Adipose tissue (tissue), 3 donors: ENCODE measurements at regions not wholly inside any gene's neighbourhood (a gene's known extent, or its start where the extent isn't known, plus 50 kb on each side); places are given as distances from the start of the nearest gene placed in this dataset.

ENCODE experiments used
- H3K27ac ChIP-seq: one replicate; pipeline ENCODE4 v1.5.1; 2013; ENCODE audit warnings: low read depth, low read length
- WGBS, 3 donors: extraction: QIAGEN DNeasy Blood & Tissue Kit; methylation state at CpG; one replicate each; pipeline ENCODE4 v1.1.7; 2013; 5-methylcytosine and 5-hydroxymethylcytosine counted together
- donor health status: healthy with polysubstance abuse.
- donor health status: Bipolar disorder and iron deficiency.
- donor health status: healthy.

DNA sequence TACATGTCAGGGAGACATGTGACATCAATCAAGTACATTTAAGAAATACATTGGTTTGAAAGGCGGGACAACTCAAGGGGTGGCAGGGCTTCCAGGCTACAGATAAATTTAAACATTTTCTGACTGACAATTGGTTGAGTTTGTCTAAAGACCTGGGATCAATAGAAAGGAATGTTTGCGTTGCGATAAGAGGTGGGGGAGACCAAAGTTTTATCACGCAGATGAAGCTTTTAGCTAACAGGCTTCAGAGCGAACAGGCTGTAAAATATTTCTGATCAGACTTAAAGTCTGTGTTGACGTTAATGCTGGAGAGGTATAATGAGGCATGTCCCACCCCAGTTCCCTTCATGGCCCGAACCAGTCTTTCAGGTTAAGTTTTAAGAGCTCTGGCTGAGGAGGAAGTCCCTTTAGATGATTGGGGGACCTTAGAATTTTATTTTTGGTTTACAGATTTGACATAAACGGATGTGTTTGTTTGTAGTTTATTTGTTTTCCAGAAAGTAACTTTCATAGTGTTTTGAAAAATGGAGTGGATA, 346.7 kb upstream of the RASGEF1B start:
- 39 to 89% (median 84%) methylated on average over 8 of the region's 8 CpGs for WGBS, 3 donors
- H3K27ac ChIP-seq: no peak overlapping the region

DNA sequence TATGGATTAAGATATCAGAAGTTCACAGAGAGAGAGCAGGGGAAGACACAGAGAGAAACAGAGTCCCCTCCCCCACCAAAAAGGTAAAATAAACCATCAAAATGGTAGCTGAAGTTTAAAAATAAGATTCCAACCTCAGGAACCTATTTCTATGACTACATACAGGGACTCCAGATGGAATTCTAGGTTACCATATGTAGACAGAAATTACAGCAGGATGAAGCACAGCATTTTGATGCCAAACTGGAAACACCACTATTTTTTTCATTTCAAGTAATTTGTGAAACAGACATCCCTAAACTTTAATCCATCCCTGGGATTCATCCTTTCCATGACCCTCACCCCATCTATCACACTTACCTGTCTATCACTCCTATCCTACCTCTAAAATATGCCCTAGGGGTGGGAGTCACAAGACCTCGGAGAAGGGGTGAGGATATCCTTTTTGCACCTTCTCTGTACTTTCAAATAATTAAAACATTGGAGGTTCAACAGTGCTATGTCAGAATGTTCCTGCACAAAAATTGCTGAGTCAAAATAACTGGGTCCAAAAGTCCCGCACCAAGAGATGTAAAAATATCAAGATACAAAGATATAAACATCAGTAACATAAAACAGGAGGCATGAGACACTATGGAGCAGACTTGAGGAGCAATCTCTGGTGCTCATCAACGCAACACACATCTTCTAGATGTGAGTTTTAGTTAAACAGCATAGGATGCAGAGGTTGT, 344.5 kb upstream of the RASGEF1B start:
- WGBS, 3 donors: 75 to 91% (median 88%) methylated on average over 3 of the region's 3 CpGs
- no peak overlapping the region for H3K27ac ChIP-seq

- H3K27ac ChIP-seq: no peak overlapping the region
- WGBS, 3 donors: 27 to 64% (median 37%) methylated on average over 3 of the region's 3 CpGs
Observed at GRCh38 chr4:81814987-81815541, 343.4 kb upstream of the RASGEF1B start.

DNA sequence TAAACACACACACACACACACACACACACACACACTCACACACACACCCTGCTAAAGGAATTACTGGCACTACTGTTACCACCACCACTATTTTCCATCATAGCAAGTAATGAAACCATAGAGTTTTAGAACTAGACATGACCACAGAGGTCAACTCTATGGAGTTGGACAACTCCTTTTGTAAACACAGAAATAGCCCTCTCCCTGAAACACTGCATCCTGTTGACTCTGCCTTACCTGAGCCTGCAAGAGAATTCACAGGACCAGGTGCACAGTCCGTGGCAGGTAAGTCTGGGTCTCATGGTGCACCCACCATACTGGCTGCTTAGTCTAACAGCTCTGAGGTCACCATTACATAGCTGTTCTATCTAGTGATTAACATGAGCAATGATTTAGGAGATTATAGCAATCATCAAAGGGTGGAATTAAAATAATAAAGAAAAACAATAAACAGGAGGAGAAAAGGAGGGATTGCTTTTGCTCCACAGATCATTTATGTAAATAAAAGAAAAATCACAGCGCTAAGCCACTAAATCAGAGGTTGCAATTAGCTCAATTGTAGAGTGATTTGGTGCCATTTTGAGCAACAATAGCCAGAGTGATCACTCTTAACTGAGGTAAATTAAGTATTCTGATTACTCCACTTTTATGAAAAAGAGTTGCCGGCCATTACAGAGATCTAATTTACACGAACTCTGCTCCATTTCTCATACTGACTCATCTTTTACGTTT, 340.0 kb upstream of the RASGEF1B start:
- no peak overlapping the region for H3K27ac ChIP-seq
- WGBS, 3 donors: 78 to 85% (median 80%) methylated on average over 5 of the region's 5 CpGs

DNA sequence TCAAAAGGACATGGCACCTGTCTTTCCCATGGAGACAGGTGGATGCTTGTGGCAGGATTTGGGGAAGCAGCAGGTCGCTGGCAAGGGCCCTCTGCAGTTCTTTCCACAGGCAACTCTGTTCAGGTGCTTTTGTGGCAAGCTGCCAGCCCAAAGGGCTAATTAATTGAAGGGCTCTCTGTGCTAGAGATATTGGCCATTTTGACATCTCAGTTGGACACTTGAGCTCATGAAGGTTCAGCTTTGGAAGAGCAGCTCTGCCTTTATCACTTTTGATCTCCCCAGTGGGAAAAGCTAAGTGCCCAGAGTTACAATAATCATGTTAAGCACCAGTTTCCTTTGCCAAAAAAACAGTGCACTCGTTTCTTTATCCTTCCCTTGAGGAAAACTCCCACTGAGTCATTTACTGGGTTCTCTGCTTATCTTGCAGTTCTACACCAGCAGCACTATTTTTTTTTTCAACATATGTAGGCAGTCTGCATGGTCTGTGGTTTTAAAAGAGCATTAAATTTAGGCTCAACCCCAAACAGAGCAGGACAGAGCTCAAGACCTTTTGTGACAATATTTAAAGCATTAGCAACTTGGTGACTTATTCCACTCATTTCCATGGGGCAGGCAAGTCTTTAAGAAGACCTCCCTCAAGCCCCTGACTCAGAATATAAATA, 336.4 kb upstream of the RASGEF1B start:
- 37 to 55% (median 47%) methylated on average over 2 of the region's 2 CpGs for WGBS, 3 donors

GRCh38 chr4:81807386-81807785, 335.7 kb upstream of the RASGEF1B start:
- no peak overlapping the region for H3K27ac ChIP-seq
- 69 to 86% (median 78%) methylated on average over 7 of the region's 7 CpGs for WGBS, 3 donors

More for the DNA sequence above, 336.4 kb upstream of the RASGEF1B start:
- no peak overlapping the region for H3K27ac ChIP-seq

GRCh38 chr4:81806485-81806884, 334.8 kb upstream of the RASGEF1B start:
- whole genome bisulfite sequencing, 3 donors: 81 to 96% (median 95%) methylated on average over 1 of the region's 1 CpG
- H3K27ac ChIP-seq: no peak overlapping the region

- no peak overlapping the region for H3K27ac ChIP-seq
- 28 to 57% (median 49%) methylated on average over 1 of the region's 1 CpG for WGBS, 3 donors
Observed at GRCh38 chr4:81804849-81805248, 333.1 kb upstream of the RASGEF1B start.

GRCh38 chr4:81802285-81802846, 330.7 kb upstream of the RASGEF1B start:
- 53 to 84% (median 66%) methylated on average over 5 of the region's 5 CpGs for WGBS, 3 donors

DNA sequence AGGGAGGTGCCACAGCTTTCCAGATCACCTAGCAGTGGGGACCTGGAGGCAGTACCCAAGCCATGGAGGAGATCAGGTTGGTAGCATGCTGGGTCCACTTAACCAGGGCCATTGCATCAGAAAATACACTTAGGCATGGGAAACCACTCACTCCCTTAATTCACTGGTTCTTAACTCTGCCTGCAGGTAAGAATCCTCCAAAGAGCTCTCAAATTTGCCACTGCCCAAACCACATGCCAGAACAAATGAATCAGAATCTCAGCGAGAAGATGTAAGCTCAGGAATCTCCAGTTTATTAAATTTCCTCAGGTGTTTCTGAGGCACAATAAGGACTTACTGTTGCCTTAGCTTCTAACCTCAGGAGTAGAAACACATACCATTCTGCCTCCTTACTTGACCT, 327.7 kb upstream of the RASGEF1B start:
- no peak overlapping the region for H3K27ac ChIP-seq
- WGBS, 3 donors: 85 to 100% (median 95%) methylated on average over 1 of the region's 1 CpG

More at GRCh38 chr4:81802285-81802846, 330.7 kb upstream of the RASGEF1B start:
- no peak overlapping the region for H3K27ac ChIP-seq

DNA sequence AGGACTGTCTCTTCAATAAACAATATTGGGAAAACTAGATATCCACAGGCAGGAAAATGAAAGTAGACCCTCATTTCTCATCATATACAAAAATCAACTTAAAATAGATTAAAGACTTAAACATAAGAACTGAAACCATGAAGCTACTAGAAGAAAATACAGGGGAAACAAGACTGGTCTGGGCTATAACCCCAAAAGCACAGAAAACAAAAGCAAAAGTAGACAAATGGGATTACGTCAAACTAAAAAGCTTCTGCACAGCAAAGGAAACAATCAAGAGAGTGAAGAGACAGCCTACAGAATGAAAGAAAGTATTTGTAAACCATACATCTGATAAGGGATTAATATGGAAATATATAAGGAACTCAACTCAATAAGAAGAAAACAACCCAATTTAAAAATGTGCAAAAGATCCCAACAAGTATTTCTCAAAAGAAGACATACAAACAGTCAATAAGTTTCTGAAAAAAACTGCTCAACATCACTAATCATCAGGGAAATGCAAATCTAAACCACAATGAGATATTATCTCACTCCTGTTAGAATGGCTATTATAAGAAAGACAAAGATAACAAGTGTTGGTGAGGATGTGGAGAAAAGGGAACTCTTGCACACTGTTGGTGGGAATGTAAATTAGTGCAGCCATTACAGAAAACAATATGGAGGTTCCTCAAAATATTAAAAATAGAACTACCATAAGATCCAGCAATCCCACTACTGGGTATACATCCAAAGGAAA, 325.3 kb upstream of the RASGEF1B start:
- 83 to 90% (median 89%) methylated on average over 1 of the region's 1 CpG for WGBS, 3 donors
- H3K27ac ChIP-seq: no peak overlapping the region

DNA sequence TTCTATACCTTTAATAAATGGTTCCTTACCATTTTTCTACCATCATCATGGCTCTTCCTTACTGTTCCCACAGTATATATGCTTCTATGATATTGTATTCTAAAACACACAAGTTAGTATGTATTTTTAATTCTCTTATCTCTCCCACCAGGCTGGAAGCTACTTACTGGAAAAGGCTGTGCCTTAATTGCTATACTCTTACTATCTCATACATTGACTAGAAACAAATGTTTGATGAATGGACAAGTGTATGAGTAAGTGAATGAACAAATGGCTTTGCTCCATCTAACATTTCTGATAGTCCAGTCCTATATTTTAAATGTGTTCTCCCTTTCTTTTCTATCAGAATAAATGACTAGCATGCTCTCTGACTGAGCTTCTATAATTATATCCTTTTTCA, 320.8 kb upstream of the RASGEF1B start:
- no peak overlapping the region for H3K27ac ChIP-seq

DNA sequence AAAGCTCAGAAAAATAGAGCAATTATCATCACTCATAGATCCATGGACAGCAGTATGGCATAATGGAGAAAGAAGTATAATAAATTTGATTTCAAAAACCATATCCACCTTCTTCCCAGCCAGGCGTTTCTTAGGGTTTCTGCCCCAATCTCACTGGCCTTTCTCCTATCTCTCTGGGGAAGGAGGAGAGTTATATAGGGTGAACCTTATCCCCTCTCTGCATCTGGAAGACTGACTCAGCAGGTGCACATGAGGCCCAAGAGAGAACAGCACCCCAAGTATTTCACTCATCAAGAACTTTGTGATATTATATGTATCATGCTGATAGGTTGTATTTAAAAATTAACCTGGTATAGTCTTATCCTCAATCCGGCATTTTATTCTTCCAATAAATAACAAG, 318.8 kb upstream of the RASGEF1B start:
- no peak overlapping the region for H3K27ac ChIP-seq
- 30 to 94% (median 43%) methylated on average over 2 of the region's 2 CpGs for WGBS, 3 donors

DNA sequence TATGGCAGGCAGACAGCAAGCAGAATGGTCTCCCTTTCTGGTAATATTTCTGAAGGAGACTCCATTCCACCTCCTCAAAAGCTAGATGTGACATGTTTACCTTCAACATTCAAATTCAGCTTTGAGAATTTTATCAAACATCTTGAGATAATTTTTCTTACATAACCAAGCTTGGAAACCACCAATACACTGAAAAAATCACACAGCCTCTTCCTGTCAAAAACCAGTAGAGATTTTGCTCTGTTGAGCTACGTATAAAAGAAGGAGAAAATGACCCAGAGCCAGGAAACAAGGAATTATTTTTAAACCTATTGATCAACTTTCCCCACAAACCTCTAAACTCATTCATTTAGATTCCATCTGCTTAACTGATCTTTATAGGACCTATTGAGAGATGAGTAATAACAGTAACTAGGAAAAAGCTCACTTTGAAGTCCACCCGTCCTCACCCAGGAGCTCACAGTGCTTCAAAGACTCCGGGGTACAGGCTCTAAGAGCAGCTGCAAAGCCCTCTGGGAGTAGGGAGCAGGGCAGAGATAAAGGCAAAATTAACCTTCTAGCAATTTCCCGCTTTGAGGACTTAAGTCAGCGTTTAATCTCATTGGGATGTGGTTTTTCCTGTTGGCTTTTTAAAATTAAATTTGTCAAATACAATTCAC, 318.2 kb upstream of the RASGEF1B start:
- H3K27ac ChIP-seq: no peak overlapping the region
- WGBS, 3 donors: 39 to 77% (median 76%) methylated on average over 5 of the region's 5 CpGs

- no peak overlapping the region for H3K27ac ChIP-seq
Observed at GRCh38 chr4:81789158-81789557, 317.5 kb upstream of the RASGEF1B start.

- WGBS, 3 donors: 76 to 94% (median 86%) methylated on average over 1 of the region's 1 CpG
Observed at GRCh38 chr4:81786766-81787165, 315.1 kb upstream of the RASGEF1B start.

GRCh38 chr4:81786063-81786763, 314.5 kb upstream of the RASGEF1B start:
- H3K27ac ChIP-seq: no peak overlapping the region
- 23 to 44% (median 27%) methylated on average over 4 of the region's 4 CpGs for WGBS, 3 donors

More at GRCh38 chr4:81786766-81787165, 315.1 kb upstream of the RASGEF1B start:
- no peak overlapping the region for H3K27ac ChIP-seq
